ENCODE measurements at regions not wholly inside any gene's neighbourhood (a gene's known extent, or its start where the extent isn't known, plus 50 kb on each side); places are given as distances from the start of the nearest gene placed in this dataset.
A peak's percentile ranks its signal among the peaks of the same experiment; 100 is the strongest.

DNA sequence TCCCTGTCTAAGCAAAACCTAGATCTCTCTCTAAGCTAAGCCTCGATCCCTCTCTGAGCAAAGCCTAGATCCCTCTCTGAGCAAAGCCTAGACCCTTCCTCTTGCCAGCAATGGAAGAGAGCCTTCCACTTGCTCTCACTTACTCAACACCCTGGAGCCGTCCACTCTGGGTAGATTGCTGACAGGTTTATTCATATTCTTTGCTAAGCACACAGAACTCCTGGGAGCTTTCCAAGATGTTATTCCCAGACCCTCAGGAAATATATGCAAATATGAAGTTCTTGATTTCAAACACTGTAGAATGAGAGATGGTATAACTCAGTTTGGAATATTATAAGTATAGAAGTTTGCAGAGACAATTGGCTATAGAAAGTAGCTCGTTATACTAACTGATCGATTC, 503.8 kb upstream of the CELF2 start:
- no peaks in the 10 kb centered on the region for H3K4me1 ChIP-seq
- no peaks in the 10 kb centered on the region for H3K9me3 ChIP-seq
- ATAC-seq (no peak), DNase-seq (no peak)
- no peak overlapping the region for H3K4me3 ChIP-seq
- no peak overlapping the region for H3K27ac ChIP-seq
- no peaks in the 10 kb centered on the region for H3K36me3 ChIP-seq
- intact Hi-C loops (cut with DNase I), result no loop called here
- H3K27me3 ChIP-seq, result no peaks in the 10 kb centered on the region
- TF ChIP-seq, protein P1, sequence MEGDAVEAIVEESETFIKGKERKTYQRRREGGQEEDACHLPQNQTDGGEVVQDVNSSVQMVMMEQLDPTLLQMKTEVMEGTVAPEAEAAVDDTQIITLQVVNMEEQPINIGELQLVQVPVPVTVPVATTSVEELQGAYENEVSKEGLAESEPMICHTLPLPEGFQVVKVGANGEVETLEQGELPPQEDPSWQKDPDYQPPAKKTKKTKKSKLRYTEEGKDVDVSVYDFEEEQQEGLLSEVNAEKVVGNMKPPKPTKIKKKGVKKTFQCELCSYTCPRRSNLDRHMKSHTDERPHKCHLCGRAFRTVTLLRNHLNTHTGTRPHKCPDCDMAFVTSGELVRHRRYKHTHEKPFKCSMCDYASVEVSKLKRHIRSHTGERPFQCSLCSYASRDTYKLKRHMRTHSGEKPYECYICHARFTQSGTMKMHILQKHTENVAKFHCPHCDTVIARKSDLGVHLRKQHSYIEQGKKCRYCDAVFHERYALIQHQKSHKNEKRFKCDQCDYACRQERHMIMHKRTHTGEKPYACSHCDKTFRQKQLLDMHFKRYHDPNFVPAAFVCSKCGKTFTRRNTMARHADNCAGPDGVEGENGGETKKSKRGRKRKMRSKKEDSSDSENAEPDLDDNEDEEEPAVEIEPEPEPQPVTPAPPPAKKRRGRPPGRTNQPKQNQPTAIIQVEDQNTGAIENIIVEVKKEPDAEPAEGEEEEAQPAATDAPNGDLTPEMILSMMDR (IDR thresholded peaks at IDR 0.05), result no peak

- intact Hi-C loops (cut with DNase I), result no loop called here
- no peak overlapping the region for H3K4me3 ChIP-seq
- no peaks in the 10 kb centered on the region for H3K4me1 ChIP-seq
- no peak for DNase-seq
- TF ChIP-seq, protein P1 (IDR thresholded peaks at IDR 0.05), result no peak
- H3K27me3 ChIP-seq, result no peaks in the 10 kb centered on the region
- no peaks in the 10 kb centered on the region for H3K36me3 ChIP-seq
- no peak for ATAC-seq
- no peaks in the 10 kb centered on the region for H3K9me3 ChIP-seq
- no peak overlapping the region for H3K27ac ChIP-seq
Measured at GRCh38 chr10:10514797-10515196, 502.9 kb upstream of the CELF2 start.

DNA sequence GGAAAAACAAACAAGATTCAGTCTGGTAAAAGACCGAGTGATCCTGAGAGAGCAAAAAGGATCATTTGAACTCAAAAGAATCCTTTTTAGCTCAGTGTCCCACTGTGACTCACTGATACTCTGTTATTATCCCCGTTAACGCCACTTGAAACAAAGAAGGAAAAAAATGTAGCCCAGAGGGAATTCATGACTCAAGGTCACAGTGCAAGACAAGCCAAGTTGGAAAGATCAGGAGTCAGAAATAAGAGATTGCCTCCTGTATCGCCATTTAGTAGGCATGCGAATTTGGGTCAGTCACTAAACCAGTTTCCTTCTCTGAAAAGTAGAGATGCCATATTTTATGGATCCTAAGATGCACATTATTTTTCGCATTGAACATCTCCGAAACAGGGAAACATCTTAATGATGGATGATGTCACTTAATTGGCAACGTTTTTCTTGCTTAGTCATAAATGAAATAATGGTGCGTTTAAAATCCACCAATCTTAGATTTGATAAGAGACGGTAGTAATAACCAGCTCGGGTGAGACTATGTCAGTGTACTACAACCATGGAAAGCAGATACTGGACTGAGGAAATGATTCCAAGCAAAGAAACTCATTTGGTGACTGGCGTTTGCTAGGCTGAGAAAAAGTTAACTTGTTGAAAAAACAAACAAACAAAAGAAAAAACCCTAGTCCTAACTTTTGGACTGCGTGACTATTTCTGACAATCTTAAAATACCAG, 502.0 kb upstream of the CELF2 start:
- Histone ChIP-seq H3K4me1 (no peaks in the 10 kb centered on the region), H3K27ac (no peak overlapping the region), H3K9me3 (no peaks in the 10 kb centered on the region), H3K4me3 (no peak overlapping the region), H3K36me3 (no peaks in the 10 kb centered on the region), H3K27me3 (no peaks in the 10 kb centered on the region)
- ATAC-seq (no peak), DNase-seq (no peak)
- intact Hi-C loops (cut with DNase I), result no loop called here
- TF ChIP-seq, protein P1 (IDR thresholded peaks at IDR 0.05), result no peak

DNA sequence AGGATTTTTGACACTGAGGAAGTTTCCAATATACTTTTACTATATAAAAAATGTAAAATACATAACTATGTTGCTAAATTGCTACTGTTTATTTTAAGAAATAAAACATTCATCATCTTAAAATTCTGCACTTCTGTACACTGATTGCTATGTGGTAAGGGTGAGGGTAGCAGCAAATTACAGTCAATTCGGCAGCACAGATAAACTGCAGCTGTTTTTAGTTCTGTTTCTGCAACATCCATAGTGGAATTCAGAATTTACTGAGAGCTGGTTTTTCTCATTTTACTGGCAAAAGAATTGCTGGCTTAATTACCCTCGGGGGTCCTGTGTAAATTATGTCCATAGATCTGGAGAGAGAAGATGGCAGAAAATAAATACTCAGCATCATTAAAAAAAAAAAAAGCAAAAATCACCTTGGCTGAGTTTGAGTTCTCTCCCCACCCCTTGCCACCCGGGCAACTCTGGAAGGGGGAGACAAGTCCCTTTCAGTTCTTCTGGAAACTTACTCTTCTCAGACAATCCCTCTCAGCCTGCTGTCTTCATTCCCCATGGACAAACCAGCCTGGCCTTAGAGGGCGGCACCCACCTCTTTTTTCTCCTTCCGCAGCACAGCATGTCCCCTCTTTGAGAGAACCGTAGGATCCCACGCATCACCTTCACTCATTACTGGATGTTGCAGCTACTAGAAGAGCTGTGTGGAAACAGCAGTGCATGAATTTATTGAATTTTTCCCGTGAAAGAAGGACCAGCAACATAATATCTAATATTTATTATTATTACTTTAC, 501.1 kb upstream of the CELF2 start:
- no peaks in the 10 kb centered on the region for H3K36me3 ChIP-seq
- intact Hi-C loops (cut with DNase I), result no loop called here
- H3K4me1 ChIP-seq, result no peaks in the 10 kb centered on the region
- DNase-seq (peak in 2 of 4 donors; percentile 6 to 10), ATAC-seq (no peak)
- no peak overlapping the region for H3K27ac ChIP-seq
- H3K27me3 ChIP-seq, result no peaks in the 10 kb centered on the region
- TF ChIP-seq, protein P1 (IDR thresholded peaks at IDR 0.05), result no peak
- no peaks in the 10 kb centered on the region for H3K9me3 ChIP-seq
- H3K4me3 ChIP-seq, result no peak overlapping the region

- no peaks in the 10 kb centered on the region for H3K36me3 ChIP-seq
- no peak overlapping the region for H3K27ac ChIP-seq
- TF ChIP-seq, protein P1 (IDR thresholded peaks at IDR 0.05), result no peak
- no peaks in the 10 kb centered on the region for H3K27me3 ChIP-seq
- ATAC-seq (no peak), DNase-seq (no peak)
- intact Hi-C loops (cut with DNase I), result no loop called here
- H3K9me3 ChIP-seq, result no peaks in the 10 kb centered on the region
- no peaks in the 10 kb centered on the region for H3K4me1 ChIP-seq
- H3K4me3 ChIP-seq, result no peak overlapping the region
Measured at GRCh38 chr10:10517866-10518265, 499.8 kb upstream of the CELF2 start.
